GM12873 (cell line): ENCODE measurements at regions not wholly inside any gene's neighbourhood (a gene's known extent, or its start where the extent isn't known, plus 50 kb on each side); places are given as distances from the start of the nearest gene placed in this dataset.

ENCODE experiments used
- CTCF ChIP-seq: IDR thresholded peaks from 2 replicates; pipeline ENCODE4 v1.5.1; 2012; ENCODE audit warnings: low read depth, mild to moderate bottlenecking, moderate library complexity, low read length, control low read depth; ENCODE audit not compliant: insufficient read depth; ENCODE audit errors: missing control alignments

GRCh38 chr2:238633426-238634328 is 206.9 kb downstream of the ASB1 start:
- no peak for TF ChIP-seq CTCF

GRCh38 chr2:238634701-238635357 is 208.1 kb downstream of the ASB1 start:
- TF ChIP-seq CTCF, result no peak

- no peak for TF ChIP-seq CTCF
Observed at GRCh38 chr2:238635647-238636051, 208.9 kb downstream of the ASB1 start.

- no peak for TF ChIP-seq CTCF
Observed at GRCh38 chr2:238636269-238637073, 209.7 kb downstream of the ASB1 start.

- TF ChIP-seq CTCF, result no peak
Observed at GRCh38 chr2:238638100-238638981, 209.5 kb upstream of the TWIST2 start.

- no peak for TF ChIP-seq CTCF
Observed at GRCh38 chr2:238638982-238639628, 208.8 kb upstream of the TWIST2 start.
